ENCODE measurements at regions not wholly inside any gene's neighbourhood (a gene's known extent, or its start where the extent isn't known, plus 50 kb on each side); places are given as distances from the start of the nearest gene placed in this dataset.

DNA sequence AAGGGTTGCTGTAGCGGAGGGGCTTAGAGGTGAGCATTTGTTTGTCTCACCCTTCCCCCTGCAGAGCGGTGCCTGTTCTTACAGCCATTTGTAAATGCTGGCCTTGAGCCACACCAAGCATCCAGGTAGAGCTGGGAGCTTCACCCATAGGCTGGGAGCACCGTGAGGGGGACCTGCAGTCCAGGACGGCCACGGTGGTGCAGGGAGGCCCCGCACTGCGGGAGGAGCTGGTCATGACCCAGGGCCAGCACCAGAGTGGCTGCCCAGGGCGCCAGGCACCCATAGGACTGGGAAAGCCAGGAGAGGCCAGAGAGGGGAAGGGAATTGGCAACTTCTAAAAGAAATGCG, 197.3 kb upstream of the ADAMTS16 start:
- H4K20me1 ChIP-seq (ENCODE audit: insufficient read depth, low read length): no peaks in the 10 kb centered on the region
- no peaks in the 10 kb centered on the region for H3K79me2 ChIP-seq (ENCODE audit: low read length)
- H3K27me3 ChIP-seq (replicated peaks; ENCODE audit: insufficient read depth, low read length): no peaks in the 10 kb centered on the region
- no peaks in the 10 kb centered on the region for H3K4me1 ChIP-seq (ENCODE audit: low read length)
- no peaks in the 10 kb centered on the region for H3K9me3 ChIP-seq (replicated peaks; ENCODE audit: insufficient read depth, low read length)
- H3K4me3 ChIP-seq (ENCODE audit: low read length): no peak overlapping the region
- no peak overlapping the region for H3K9ac ChIP-seq (ENCODE audit: low read length)
- H3K9me2 ChIP-seq (replicated peaks; ENCODE audit: insufficient read depth, low read length): no peaks in the 10 kb centered on the region
- no peak for TF ChIP-seq EZH2phosphoT487 (IDR thresholded peaks at IDR 0.05; ENCODE audit: low read length)
- no peak for TF ChIP-seq EZH2 (optimal IDR thresholded peaks at IDR 0.05; ENCODE audit: low read depth, low read length)
- TF ChIP-seq, protein P1, sequence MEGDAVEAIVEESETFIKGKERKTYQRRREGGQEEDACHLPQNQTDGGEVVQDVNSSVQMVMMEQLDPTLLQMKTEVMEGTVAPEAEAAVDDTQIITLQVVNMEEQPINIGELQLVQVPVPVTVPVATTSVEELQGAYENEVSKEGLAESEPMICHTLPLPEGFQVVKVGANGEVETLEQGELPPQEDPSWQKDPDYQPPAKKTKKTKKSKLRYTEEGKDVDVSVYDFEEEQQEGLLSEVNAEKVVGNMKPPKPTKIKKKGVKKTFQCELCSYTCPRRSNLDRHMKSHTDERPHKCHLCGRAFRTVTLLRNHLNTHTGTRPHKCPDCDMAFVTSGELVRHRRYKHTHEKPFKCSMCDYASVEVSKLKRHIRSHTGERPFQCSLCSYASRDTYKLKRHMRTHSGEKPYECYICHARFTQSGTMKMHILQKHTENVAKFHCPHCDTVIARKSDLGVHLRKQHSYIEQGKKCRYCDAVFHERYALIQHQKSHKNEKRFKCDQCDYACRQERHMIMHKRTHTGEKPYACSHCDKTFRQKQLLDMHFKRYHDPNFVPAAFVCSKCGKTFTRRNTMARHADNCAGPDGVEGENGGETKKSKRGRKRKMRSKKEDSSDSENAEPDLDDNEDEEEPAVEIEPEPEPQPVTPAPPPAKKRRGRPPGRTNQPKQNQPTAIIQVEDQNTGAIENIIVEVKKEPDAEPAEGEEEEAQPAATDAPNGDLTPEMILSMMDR (IDR thresholded peaks at IDR 0.05; ENCODE audit: low read length): no peak
- no peaks in the 10 kb centered on the region for H3F3A ChIP-seq (ENCODE audit: insufficient read depth, low read length)
- H3K36me3 ChIP-seq (replicated peaks; ENCODE audit: insufficient read depth, low read length): no peaks in the 10 kb centered on the region
- no peak overlapping the region for H3K27ac ChIP-seq (ENCODE audit: low read length)
- no peak for DNase-seq
- H3K4me2 ChIP-seq (ENCODE audit: low read depth, low read length): no peak overlapping the region
- H2AFZ ChIP-seq (ENCODE audit: low read length): no peak overlapping the region

DNA sequence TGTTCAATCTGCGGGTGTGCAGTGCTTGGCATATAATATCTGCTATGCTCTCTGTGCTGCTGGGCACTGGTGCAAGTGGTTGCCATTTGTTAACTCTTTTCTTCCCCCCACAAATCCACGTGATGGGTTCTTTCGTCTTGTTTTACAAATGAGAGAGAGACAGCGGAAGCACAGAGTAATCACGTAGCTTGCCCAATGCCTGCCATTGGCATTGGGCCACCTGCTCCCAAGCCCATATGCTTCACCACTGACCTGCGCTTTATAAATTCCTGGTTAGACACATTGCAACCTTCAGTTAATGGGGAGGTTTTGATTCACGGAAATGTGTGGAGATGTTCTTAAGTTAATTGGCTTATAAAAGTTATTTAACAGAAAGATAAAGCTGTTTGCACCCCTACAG, 194.8 kb upstream of the ADAMTS16 start:
- H3K27ac ChIP-seq (ENCODE audit: low read length): no peak overlapping the region
- no peaks in the 10 kb centered on the region for H3K36me3 ChIP-seq (replicated peaks; ENCODE audit: insufficient read depth, low read length)
- H3F3A ChIP-seq (ENCODE audit: insufficient read depth, low read length): no peaks in the 10 kb centered on the region
- H4K20me1 ChIP-seq (ENCODE audit: insufficient read depth, low read length): no peaks in the 10 kb centered on the region
- H2AFZ ChIP-seq (ENCODE audit: low read length): no peak overlapping the region
- no peak for DNase-seq
- no peak overlapping the region for H3K4me3 ChIP-seq (ENCODE audit: low read length)
- H3K9ac ChIP-seq (ENCODE audit: low read length): no peak overlapping the region
- TF ChIP-seq EZH2 (optimal IDR thresholded peaks at IDR 0.05; ENCODE audit: low read depth, low read length) (no peak), EZH2phosphoT487 (IDR thresholded peaks at IDR 0.05; ENCODE audit: low read length) (no peak)
- TF ChIP-seq, protein P1 (IDR thresholded peaks at IDR 0.05; ENCODE audit: low read length): no peak
- no peaks in the 10 kb centered on the region for H3K9me2 ChIP-seq (replicated peaks; ENCODE audit: insufficient read depth, low read length)
- H3K79me2 ChIP-seq (ENCODE audit: low read length): no peaks in the 10 kb centered on the region
- H3K4me2 ChIP-seq (ENCODE audit: low read depth, low read length): no peak overlapping the region
- H3K9me3 ChIP-seq (replicated peaks; ENCODE audit: insufficient read depth, low read length): no peaks in the 10 kb centered on the region
- H3K27me3 ChIP-seq (replicated peaks; ENCODE audit: insufficient read depth, low read length): no peaks in the 10 kb centered on the region
- H3K4me1 ChIP-seq (ENCODE audit: low read length): no peaks in the 10 kb centered on the region

DNA sequence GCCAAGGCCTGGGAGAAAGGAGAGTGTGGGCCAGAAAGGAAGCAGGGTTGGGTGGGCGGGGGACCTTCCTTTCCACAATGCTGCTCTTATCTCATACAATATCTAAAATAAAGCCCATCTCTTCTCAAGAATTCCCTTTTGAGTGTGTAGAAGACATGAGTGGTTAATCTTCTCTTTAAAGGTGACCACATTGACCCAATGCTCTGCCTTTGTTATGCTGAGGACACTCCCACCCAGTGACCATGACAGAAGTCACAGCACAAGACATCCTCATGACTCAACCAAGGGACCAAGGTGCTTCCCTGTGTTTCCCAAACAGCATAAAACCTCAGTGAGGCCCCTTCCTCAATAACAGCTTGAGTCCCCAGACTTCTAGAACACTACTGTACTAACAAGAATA, 193.0 kb upstream of the ADAMTS16 start:
- Histone ChIP-seq H3K4me1 (ENCODE audit: low read length) (no peaks in the 10 kb centered on the region), H3K9me2 (replicated peaks; ENCODE audit: insufficient read depth, low read length) (no peaks in the 10 kb centered on the region), H3K79me2 (ENCODE audit: low read length) (no peaks in the 10 kb centered on the region), H3K36me3 (replicated peaks; ENCODE audit: insufficient read depth, low read length) (no peaks in the 10 kb centered on the region), H3K9me3 (replicated peaks; ENCODE audit: insufficient read depth, low read length) (no peaks in the 10 kb centered on the region), H3K27me3 (replicated peaks; ENCODE audit: insufficient read depth, low read length) (no peaks in the 10 kb centered on the region), H4K20me1 (ENCODE audit: insufficient read depth, low read length) (no peaks in the 10 kb centered on the region), H3F3A (ENCODE audit: insufficient read depth, low read length) (no peaks in the 10 kb centered on the region), H3K4me3 (ENCODE audit: low read length) (no peak overlapping the region), H3K27ac (ENCODE audit: low read length) (no peak overlapping the region), H3K9ac (ENCODE audit: low read length) (no peak overlapping the region), H3K4me2 (ENCODE audit: low read depth, low read length) (no peak overlapping the region), H2AFZ (ENCODE audit: low read length) (no peak overlapping the region)
- TF ChIP-seq EZH2 (optimal IDR thresholded peaks at IDR 0.05; ENCODE audit: low read depth, low read length) (no peak), EZH2phosphoT487 (IDR thresholded peaks at IDR 0.05; ENCODE audit: low read length) (no peak)
- TF ChIP-seq, protein P1 (IDR thresholded peaks at IDR 0.05; ENCODE audit: low read length): no peak
- no peak for DNase-seq

All from MM.1S (cell line).